ENCODE measurements at regions not wholly inside any gene's neighbourhood (a gene's known extent, or its start where the extent isn't known, plus 50 kb on each side); places are given as distances from the start of the nearest gene placed in this dataset.

- TF ChIP-seq CTCF (IDR thresholded peaks at IDR 0.05) (no peak), EZH2 (IDR thresholded peaks at IDR 0.05; ENCODE audit: borderline replicate concordance, insufficient read depth, low read depth, low read length, poor library complexity, severe bottlenecking) (no peak)
These were observed 172.0 kb upstream of the PELI2 start for GRCh38 chr14:55946231-55946630.

Measured in B cell (primary cell).